HUES48 (cell line): ENCODE measurements at regions not wholly inside any gene's neighbourhood (a gene's known extent, or its start where the extent isn't known, plus 50 kb on each side); places are given as distances from the start of the nearest gene placed in this dataset.
"Not testable (repeated sequence)": the region's sequence is repeated elsewhere in the genome, so short reads cannot be mapped to it uniquely, and the experiment has no call there.

ENCODE experiments used
- H3K27ac ChIP-seq: one replicate; pipeline ENCODE4 v1.7.0; 2013; ENCODE audit warnings: low read depth, low read length, inconsistent platforms
- H3K27me3 ChIP-seq: 2 replicates; pipeline ENCODE4 v1.6.1; 2013; ENCODE audit warnings: mild to moderate bottlenecking, low read length; ENCODE audit not compliant: control insufficient read depth, insufficient read depth
- H3K36me3 ChIP-seq: 2 replicates; pipeline ENCODE4 v1.6.1; 2013; ENCODE audit warnings: low read length; ENCODE audit not compliant: control insufficient read depth, insufficient read depth
- H3K4me1 ChIP-seq: 2 replicates; pipeline ENCODE4 v1.6.1; 2013; ENCODE audit warnings: mild to moderate bottlenecking, low read length; ENCODE audit not compliant: control insufficient read depth, insufficient read depth
- H3K4me3 ChIP-seq: 2 replicates; pipeline ENCODE4 v1.5.1; 2013; ENCODE audit warnings: mild to moderate bottlenecking, low read depth, low read length
- H3K9ac ChIP-seq: 2 replicates; pipeline ENCODE4 v1.6.1; 2013; ENCODE audit warnings: mild to moderate bottlenecking, low read depth, low read length, moderate library complexity
- H3K9me3 ChIP-seq: 2 replicates; pipeline ENCODE4 v1.6.1; 2013; ENCODE audit warnings: low read length; ENCODE audit not compliant: control insufficient read depth, insufficient read depth

DNA sequence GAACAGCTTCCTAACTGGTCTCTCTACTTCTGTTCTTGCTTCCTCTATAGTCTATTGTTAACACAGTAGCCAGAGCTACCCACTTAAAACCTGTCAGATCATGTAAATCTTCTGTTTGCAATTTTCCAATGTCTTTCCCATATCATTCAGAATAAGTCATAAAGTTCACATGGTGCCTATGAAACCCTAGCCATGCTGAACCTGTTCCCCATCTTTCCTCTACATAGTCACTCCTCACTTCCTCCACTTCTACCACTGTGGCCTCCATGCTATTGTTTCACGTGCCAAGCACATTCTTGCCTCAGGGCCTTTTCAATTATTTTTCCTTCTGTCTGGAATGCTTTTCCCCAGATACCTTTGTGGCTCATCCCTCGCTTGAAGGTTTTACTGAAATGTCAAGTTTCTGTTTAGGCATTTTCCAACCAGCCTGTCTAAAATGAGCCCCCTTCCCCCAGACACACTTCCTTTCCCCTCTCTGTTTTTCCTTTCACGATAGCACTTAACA, 132.1 kb downstream of the DYRK2 start:
- Histone ChIP-seq H3K9ac (no peak overlapping the region), H3K4me1 (no peaks in the 10 kb centered on the region), H3K27ac (no peak overlapping the region), H3K4me3 (no peak overlapping the region), H3K27me3 (no peaks in the 10 kb centered on the region), H3K9me3 (no peaks in the 10 kb centered on the region), H3K36me3 (no peaks in the 10 kb centered on the region)

GRCh38 chr12:67782573-67782972, 134.0 kb downstream of the DYRK2 start:
- no peaks in the 10 kb centered on the region for H3K4me1 ChIP-seq
- H3K4me3 ChIP-seq, result no peak overlapping the region
- H3K9ac ChIP-seq, result no peak overlapping the region
- no peaks in the 10 kb centered on the region for H3K27me3 ChIP-seq
- H3K27ac ChIP-seq, result no peak overlapping the region
- H3K36me3 ChIP-seq, result no peaks in the 10 kb centered on the region
- H3K9me3 ChIP-seq, result no peaks in the 10 kb centered on the region

DNA sequence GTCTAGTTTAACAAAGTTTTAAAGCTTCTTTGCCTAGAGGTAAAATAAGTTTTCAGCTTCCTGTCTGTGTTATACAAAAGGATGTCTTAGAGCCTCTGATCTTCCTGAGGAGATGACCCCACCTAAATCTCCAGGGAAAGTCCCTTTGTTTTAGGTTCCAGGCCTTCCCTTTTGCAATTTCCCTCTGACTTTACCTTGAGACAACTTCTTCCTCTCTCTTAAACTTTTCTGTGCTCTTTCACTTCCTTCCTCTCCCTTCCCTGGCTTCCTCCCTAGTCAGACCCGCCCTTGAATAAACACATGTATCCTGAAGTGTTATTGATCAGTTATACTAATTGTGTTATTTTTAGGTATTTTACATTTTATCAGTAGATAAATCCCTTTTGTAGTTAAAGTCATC, 134.8 kb downstream of the DYRK2 start:
- Histone ChIP-seq H3K9me3 (no peaks in the 10 kb centered on the region), H3K27ac (no peak overlapping the region), H3K4me1 (no peaks in the 10 kb centered on the region), H3K9ac (no peak overlapping the region), H3K36me3 (no peaks in the 10 kb centered on the region), H3K4me3 (no peak overlapping the region), H3K27me3 (no peaks in the 10 kb centered on the region)

GRCh38 chr12:67784831-67785230, 136.3 kb downstream of the DYRK2 start:
- H3K27me3 ChIP-seq, result no peaks in the 10 kb centered on the region
- no peaks in the 10 kb centered on the region for H3K9me3 ChIP-seq
- no peak overlapping the region for H3K4me3 ChIP-seq
- no peak overlapping the region for H3K9ac ChIP-seq
- no peaks in the 10 kb centered on the region for H3K36me3 ChIP-seq
- H3K4me1 ChIP-seq, result peaks cover under 1% of the 10 kb centered on the region; the same call in 1 of the 2 replicates
- H3K27ac ChIP-seq, result no peak overlapping the region

DNA sequence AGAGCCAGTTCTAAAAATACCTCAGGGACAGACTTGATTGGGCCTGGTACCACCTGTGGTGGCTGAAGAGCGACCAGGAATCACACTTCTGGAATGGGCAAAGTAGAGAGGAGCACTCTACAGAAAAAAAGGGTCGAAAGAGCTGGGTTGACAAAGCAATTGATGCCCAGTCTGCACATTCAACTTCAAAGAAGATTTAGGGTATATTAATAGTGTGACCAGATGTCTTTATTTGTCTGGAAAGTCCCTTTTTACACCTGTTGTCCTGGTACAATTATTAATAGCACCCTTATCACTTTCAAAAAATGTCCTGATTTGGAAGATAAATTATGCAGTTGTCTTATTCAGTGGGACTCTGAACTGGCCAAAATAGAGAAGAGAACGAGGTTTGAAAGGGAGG, 137.5 kb downstream of the DYRK2 start:
- no peak overlapping the region for H3K4me3 ChIP-seq
- no peak overlapping the region for H3K9ac ChIP-seq
- H3K36me3 ChIP-seq, result no peaks in the 10 kb centered on the region
- no peaks in the 10 kb centered on the region for H3K9me3 ChIP-seq
- no peak overlapping the region for H3K27ac ChIP-seq
- H3K27me3 ChIP-seq, result no peaks in the 10 kb centered on the region
- H3K4me1 ChIP-seq, result peaks cover 5% of the 10 kb centered on the region; the same call in 1 of the 2 replicates

DNA sequence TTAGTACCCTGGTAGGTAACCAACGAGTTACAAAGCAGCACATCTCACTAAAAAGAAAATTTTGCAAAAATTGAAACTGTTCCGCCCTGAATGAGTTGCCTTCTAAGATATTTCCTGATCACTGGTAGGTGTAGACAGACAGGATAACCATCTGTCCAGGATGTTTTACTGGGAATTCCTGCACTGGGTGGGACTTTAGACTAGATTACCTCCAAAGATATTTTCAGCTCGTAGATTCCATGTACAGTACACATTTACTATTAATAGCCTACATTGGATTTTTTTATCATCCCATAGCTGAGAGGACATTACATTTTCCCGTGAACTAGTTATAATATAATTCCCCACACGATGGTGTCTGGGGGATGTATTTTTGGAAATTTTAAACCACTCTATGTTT, 139.6 kb downstream of the DYRK2 start:
- no peak overlapping the region for H3K4me3 ChIP-seq
- H3K36me3 ChIP-seq, result no peaks in the 10 kb centered on the region
- H3K27me3 ChIP-seq, result no peaks in the 10 kb centered on the region
- H3K9me3 ChIP-seq, result no peaks in the 10 kb centered on the region
- H3K9ac ChIP-seq, result no peak overlapping the region
- H3K4me1 ChIP-seq, result peaks cover 5% of the 10 kb centered on the region; the same call in 1 of the 2 replicates
- H3K27ac ChIP-seq, result no peak overlapping the region

- no peak overlapping the region for H3K4me3 ChIP-seq
- H3K4me1 ChIP-seq, result peaks cover 5% of the 10 kb centered on the region; the same call in 1 of the 2 replicates
- H3K36me3 ChIP-seq, result no peaks in the 10 kb centered on the region
- H3K27ac ChIP-seq, result no peak overlapping the region
- no peak overlapping the region for H3K9ac ChIP-seq
- H3K9me3 ChIP-seq, result no peaks in the 10 kb centered on the region
- no peaks in the 10 kb centered on the region for H3K27me3 ChIP-seq
Observed at GRCh38 chr12:67789266-67789665, 140.7 kb downstream of the DYRK2 start.

DNA sequence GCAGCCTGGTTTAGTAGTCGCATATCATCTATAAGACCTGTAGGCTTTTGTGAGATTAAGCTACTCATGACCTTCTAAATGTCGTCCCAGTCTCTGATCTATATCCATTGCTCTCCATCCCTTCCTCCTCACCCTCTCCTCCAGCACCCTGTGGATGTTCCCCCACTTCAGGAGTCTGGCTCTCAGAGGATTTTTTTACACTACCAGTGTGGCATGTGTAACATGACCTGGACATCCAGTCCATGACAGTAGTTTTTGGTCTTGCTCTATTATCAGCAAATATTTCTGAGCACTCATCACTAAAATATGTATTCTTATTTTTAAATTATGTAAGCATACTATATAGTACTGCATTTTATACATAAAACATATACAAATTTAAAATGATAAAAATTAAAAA, 142.1 kb downstream of the DYRK2 start:
- H3K27me3 ChIP-seq, result no peaks in the 10 kb centered on the region
- peaks cover 5% of the 10 kb centered on the region; the same call in 1 of the 2 replicates for H3K4me1 ChIP-seq
- H3K9ac ChIP-seq, result no peak overlapping the region
- no peaks in the 10 kb centered on the region for H3K36me3 ChIP-seq
- no peak overlapping the region for H3K4me3 ChIP-seq
- H3K27ac ChIP-seq, result no peak overlapping the region
- no peaks in the 10 kb centered on the region for H3K9me3 ChIP-seq

DNA sequence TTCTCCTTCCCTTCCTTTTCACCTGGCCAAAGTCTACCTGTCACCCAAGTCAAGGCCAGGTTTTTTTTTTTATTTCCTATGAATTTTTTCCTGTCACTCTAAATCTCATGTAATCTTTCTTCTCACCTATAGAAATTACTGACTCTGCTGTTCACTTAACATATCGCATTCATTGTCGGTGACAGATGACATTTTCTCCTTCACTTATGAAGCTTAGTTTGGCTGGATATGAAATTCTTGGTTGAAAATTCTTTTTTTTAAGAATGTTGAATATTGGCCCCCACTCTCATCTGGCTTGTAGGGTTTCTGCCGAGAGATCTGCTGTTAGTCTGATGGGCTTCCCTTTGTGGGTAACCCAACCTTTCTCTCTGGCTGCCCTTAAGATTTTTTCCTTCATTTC, 142.8 kb downstream of the DYRK2 start:
- not testable (repeated sequence) for H3K4me3 ChIP-seq, H3K4me1 ChIP-seq, H3K36me3 ChIP-seq, H3K27me3 ChIP-seq, H3K27ac ChIP-seq, H3K9me3 ChIP-seq, H3K9ac ChIP-seq

DNA sequence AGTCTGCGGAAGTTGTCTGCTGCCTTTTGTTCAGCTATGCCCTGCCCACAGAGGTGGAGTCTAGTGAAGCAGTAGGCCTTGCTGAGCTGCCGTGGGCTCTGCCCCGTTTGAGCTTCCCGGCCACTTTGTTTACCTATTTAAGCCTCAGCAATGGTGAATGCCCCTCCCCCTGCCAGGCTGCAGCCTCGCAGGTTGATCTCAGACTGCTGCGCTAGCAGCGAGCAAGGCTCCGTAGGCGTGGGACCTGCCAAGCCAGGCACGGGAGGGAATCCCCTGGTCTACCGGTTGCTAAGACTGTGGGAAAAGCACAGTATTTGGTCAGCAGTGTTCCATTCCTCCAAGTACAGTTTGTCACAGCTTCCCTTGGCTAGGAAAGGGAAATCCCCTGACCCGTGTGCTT, 143.6 kb downstream of the DYRK2 start:
- Histone ChIP-seq H3K4me3 (no peak overlapping the region), H3K27ac (no peak overlapping the region), H3K27me3 (no peaks in the 10 kb centered on the region), H3K36me3 (no peaks in the 10 kb centered on the region), H3K4me1 (peaks cover 5% of the 10 kb centered on the region; the same call in 1 of the 2 replicates), H3K9ac (no peak overlapping the region), H3K9me3 (no peaks in the 10 kb centered on the region)

DNA sequence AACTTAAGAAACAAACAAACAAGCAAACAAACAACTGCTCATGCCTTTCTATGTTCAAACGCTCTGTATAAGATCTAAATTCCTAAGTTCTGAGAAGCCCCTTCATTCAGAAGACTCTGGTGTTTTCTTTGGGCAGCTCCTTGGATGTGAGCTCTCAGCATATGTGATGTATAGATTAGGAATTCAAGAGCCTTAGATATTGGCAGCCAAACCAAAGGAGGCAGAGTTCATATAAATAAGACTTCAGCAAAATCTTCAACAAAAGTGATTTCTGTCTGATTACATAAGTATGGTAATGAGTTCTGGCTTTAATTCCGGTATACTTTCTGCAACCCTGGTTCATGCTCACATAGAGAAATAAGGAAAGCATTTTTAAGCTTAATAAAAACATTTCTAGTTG, 145.6 kb downstream of the DYRK2 start:
- Histone ChIP-seq H3K27me3 (no peaks in the 10 kb centered on the region), H3K27ac (no peak overlapping the region), H3K36me3 (no peaks in the 10 kb centered on the region), H3K9me3 (no peaks in the 10 kb centered on the region), H3K9ac (no peak overlapping the region), H3K4me3 (no peak overlapping the region), H3K4me1 (peaks cover 5% of the 10 kb centered on the region; the same call in 1 of the 2 replicates)

- H3K36me3 ChIP-seq, result no peaks in the 10 kb centered on the region
Observed at GRCh38 chr12:67795236-67795635, 146.7 kb downstream of the DYRK2 start.

More at GRCh38 chr12:67795236-67795635, 146.7 kb downstream of the DYRK2 start:
- Histone ChIP-seq H3K9ac (no peak overlapping the region), H3K27me3 (no peaks in the 10 kb centered on the region), H3K4me1 (no peaks in the 10 kb centered on the region), H3K27ac (no peak overlapping the region), H3K4me3 (no peak overlapping the region), H3K9me3 (no peaks in the 10 kb centered on the region)
